Uterus (tissue), 2 donors: ENCODE measurements at regions not wholly inside any gene's neighbourhood (a gene's known extent, or its start where the extent isn't known, plus 50 kb on each side); places are given as distances from the start of the nearest gene placed in this dataset.

Source experiments
- CTCF ChIP-seq, 4 experiments: fragments of 200-600 bp in 2 of 4; fragments of 450-650 bp in 2 of 4; sonication (generic) in 2 of 4; IDR thresholded peaks; one replicate each; pipeline ENCODE4 v1.5.1; 2016 to 2019; ENCODE audit warnings: antibody characterized with exemption in 4 of 4, mild to moderate bottlenecking in 2 of 4, moderate library complexity in 1 of 4
- POLR2A ChIP-seq, 2 donors: fragments of 450-650 bp; IDR thresholded peaks; one replicate each; pipeline ENCODE4 v1.6.1; 2016; ENCODE audit warnings: antibody characterized with exemption in 2 of 2, mild to moderate bottlenecking in 1 of 2, moderate library complexity in 1 of 2

DNA sequence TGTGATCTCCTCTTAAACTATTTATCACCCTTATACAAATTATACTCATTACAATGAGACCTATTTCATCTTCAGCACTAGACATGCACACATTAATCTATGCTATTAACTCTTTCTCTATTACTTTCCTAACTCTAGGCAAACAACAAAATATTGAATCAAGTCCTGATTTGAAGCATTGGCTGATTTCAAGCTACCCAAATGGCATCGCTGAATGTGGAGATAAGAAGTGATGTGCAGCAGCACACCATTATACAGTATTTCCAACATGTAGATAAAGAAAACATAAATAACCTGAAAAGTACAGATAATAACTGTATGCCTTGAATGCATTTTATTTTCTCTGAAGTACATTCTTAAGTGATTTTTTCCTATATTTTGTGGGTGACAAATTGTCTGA, 268.6 kb upstream of the GULP1 start:
- TF ChIP-seq CTCF (IDR thresholded peaks at IDR 0.05) (no peak), POLR2A (IDR thresholded peaks at IDR 0.05) (no peak)
